IMR-90 (cell line): ENCODE measurements at regions not wholly inside any gene's neighbourhood (a gene's known extent, or its start where the extent isn't known, plus 50 kb on each side); places are given as distances from the start of the nearest gene placed in this dataset.

Experiments used
- ATAC-seq: fragments of 200-7000 bp; cut with Tn5 transposase; 2 replicates; pipeline ENCODE4 v1.9.1; 2020; ENCODE audit warnings: low read depth, mild to moderate bottlenecking, moderate library complexity
- BruUV-seq: library from RNA; stranded (reverse); fragments of 400-500 nt; replicated peaks from 2 replicates; lab custom pipeline; 2021; lab: Mats Ljungman, UMichigan
- CTCF ChIA-PET: fragments of 300-600 bp; formaldehyde crosslinking; extraction: SDS; loops from one replicate; lab custom pipeline; 2021; ENCODE audit warnings: antibody characterized with exemption; lab: Yijun Ruan, JAX
- POLR2A ChIA-PET: fragments of 300-600 bp; sonication (Branson Sonifier 250); formaldehyde crosslinking; loops from one replicate; lab custom pipeline; 2022; ENCODE audit warnings: antibody characterized with exemption; ENCODE audit not compliant: unreplicated experiment; lab: Charles Lee
- DNase-seq: peaks from one replicate; pipeline ENCODE4 v3.0.0; 2013
- H2AFZ ChIP-seq: replicated peaks from 2 replicates; pipeline ENCODE3; 2013; ENCODE audit warnings: low read length, mild to moderate bottlenecking; ENCODE audit not compliant: poor library complexity
- H2AK5ac ChIP-seq: 2 replicates; pipeline ENCODE4 v1.6.1; 2013; ENCODE audit warnings: low read depth, low read length, inconsistent platforms
- H2AK9ac ChIP-seq: replicated peaks from 2 replicates; pipeline ENCODE3; 2013; ENCODE audit warnings: mild to moderate bottlenecking, low read depth, low read length, moderate library complexity; ENCODE audit not compliant: poor library complexity
- H2BK120ac ChIP-seq: 2 replicates; pipeline ENCODE4 v1.6.1; 2013; ENCODE audit warnings: low read depth, low read length, inconsistent platforms
- H2BK15ac ChIP-seq: 3 replicates; pipeline ENCODE4 v1.6.1; 2013; ENCODE audit warnings: low read depth, low read length, inconsistent platforms
- H2BK20ac ChIP-seq: 2 replicates; pipeline ENCODE4 v1.6.1; 2013; ENCODE audit warnings: low read depth, mild to moderate bottlenecking, inconsistent platforms, low read length, moderate library complexity
- H2BK5ac ChIP-seq: 2 replicates; pipeline ENCODE4 v1.6.1; 2013; ENCODE audit warnings: mild to moderate bottlenecking, low read depth, low read length, inconsistent platforms; ENCODE audit not compliant: poor library complexity, severe bottlenecking
- H3K14ac ChIP-seq: replicated peaks from 2 replicates; pipeline ENCODE4 v1.6.1; 2013; ENCODE audit warnings: low read depth, low read length, inconsistent platforms
- H3K18ac ChIP-seq: 2 replicates; pipeline ENCODE4 v1.6.1; 2013; ENCODE audit warnings: low read depth, low read length, control low read depth
- H3K23ac ChIP-seq: 2 replicates; pipeline ENCODE4 v1.6.1; 2013; ENCODE audit warnings: low read depth, low read length, inconsistent platforms
- H3K27ac ChIP-seq: 2 replicates; pipeline ENCODE4 v1.5.1; 2013; ENCODE audit warnings: mild to moderate bottlenecking, control low read depth, low read length; ENCODE audit not compliant: insufficient read depth
- H3K27me3 ChIP-seq: 2 replicates; pipeline ENCODE4 v1.6.1; 2013; ENCODE audit warnings: low read length; ENCODE audit not compliant: control insufficient read depth, insufficient read depth
- H3K36me3 ChIP-seq: 2 replicates; pipeline ENCODE4 v1.6.1; 2013; ENCODE audit warnings: low read length, mixed read lengths; ENCODE audit not compliant: control insufficient read depth, insufficient read depth
- H3K4ac ChIP-seq: 2 replicates; pipeline ENCODE4 v1.6.1; 2013; ENCODE audit warnings: low read depth, low read length, inconsistent platforms
- H3K4me1 ChIP-seq: 2 replicates; pipeline ENCODE4 v1.6.1; 2013; ENCODE audit warnings: low read length, mixed read lengths; ENCODE audit not compliant: control insufficient read depth, insufficient read depth
- H3K4me2 ChIP-seq: 2 replicates; pipeline ENCODE4 v1.6.1; 2013; ENCODE audit warnings: low read depth, mild to moderate bottlenecking, control low read depth, low read length, moderate library complexity
- H3K4me3 ChIP-seq: 2 replicates; pipeline ENCODE4 v1.5.1; 2013; ENCODE audit warnings: low read depth, mild to moderate bottlenecking, control low read depth, low read length, moderate library complexity; ENCODE audit not compliant: insufficient read depth
- H3K56ac ChIP-seq: 2 replicates; pipeline ENCODE4 v1.6.1; 2013; ENCODE audit warnings: low read length, inconsistent platforms; ENCODE audit not compliant: insufficient read depth; ENCODE audit errors: extremely low read depth
- H3K79me1 ChIP-seq, 2 experiments: 2 replicates each; pipeline ENCODE4 v1.6.1; 2013; ENCODE audit warnings: low read length in 2 of 2, inconsistent platforms in 1 of 2, low read depth in 1 of 2
- H3K9ac ChIP-seq: 2 replicates; pipeline ENCODE4 v1.6.1; 2013; ENCODE audit warnings: low read depth, low read length, control low read depth
- H3K9me1 ChIP-seq: 2 replicates; pipeline ENCODE4 v1.6.1; 2013; ENCODE audit warnings: low read length, inconsistent platforms; ENCODE audit not compliant: insufficient read depth
- H3K9me3 ChIP-seq: 2 replicates; pipeline ENCODE4 v1.6.1; 2013; ENCODE audit warnings: low read length; ENCODE audit not compliant: control insufficient read depth, insufficient read depth
- H4K20me1 ChIP-seq: 2 replicates; pipeline ENCODE4 v1.6.1; 2013; ENCODE audit warnings: low read length, inconsistent platforms; ENCODE audit not compliant: insufficient read depth
- H4K5ac ChIP-seq: 2 replicates; pipeline ENCODE4 v1.6.1; 2013; ENCODE audit warnings: mild to moderate bottlenecking, low read depth, low read length, control low read depth
- H4K8ac ChIP-seq, 2 experiments: 2 replicates each; pipeline ENCODE4 v1.6.1; 2013; ENCODE audit warnings: low read depth in 2 of 2, low read length in 2 of 2, control low read depth in 1 of 2, inconsistent platforms in 1 of 2
- H4K91ac ChIP-seq: 2 replicates; pipeline ENCODE4 v1.6.1; 2013; ENCODE audit warnings: low read depth, low read length, inconsistent platforms; ENCODE audit not compliant: insufficient read depth
- CEBPB ChIP-seq: IDR thresholded peaks from 2 replicates; pipeline ENCODE4 v1.6.1; 2012; ENCODE audit warnings: low read depth, low read length, improper control_type of control experiment
- CHD1 ChIP-seq: IDR thresholded peaks from 2 replicates; pipeline ENCODE4 v1.6.1; 2012; ENCODE audit warnings: low read depth, low read length, improper control_type of control experiment
- MXI1 ChIP-seq: IDR thresholded peaks from 2 replicates; pipeline ENCODE4 v1.6.1; 2012; ENCODE audit warnings: low read depth, mild to moderate bottlenecking, low read length, moderate library complexity, borderline replicate concordance
- NFE2L2 ChIP-seq: fragments of 150-350 bp; IDR thresholded peaks from 2 replicates; pipeline ENCODE4 v1.6.1; 2016; ENCODE audit warnings: low read depth, mild to moderate bottlenecking, low read length
- RCOR1 ChIP-seq: IDR thresholded peaks from 2 replicates; pipeline ENCODE4 v1.6.1; 2012; ENCODE audit warnings: mild to moderate bottlenecking, low read length, improper control_type of control experiment; ENCODE audit not compliant: insufficient replicate concordance
- SMC3 ChIP-seq: fragments of 150-350 bp; IDR thresholded peaks from 2 replicates; pipeline ENCODE4 v1.6.1; 2016; ENCODE audit warnings: low read depth, mild to moderate bottlenecking, antibody characterized with exemption, low read length, moderate library complexity
- USF2 ChIP-seq: fragments of 150-350 bp; IDR thresholded peaks from 2 replicates; pipeline ENCODE4 v1.6.1; 2017; ENCODE audit warnings: mild to moderate bottlenecking, antibody characterized with exemption, low read length, low read depth
- WGBS, 2 experiments: methylation state at CpG; one replicate each; pipeline versions ENCODE4 v1.1.5 to v1.1.7; 2013; ENCODE audit warnings: missing lambda C conversion rate in 2 of 2; ENCODE audit not compliant: insufficient read length in 1 of 2; ENCODE audit errors: extremely low coverage in 2 of 2; 5-methylcytosine and 5-hydroxymethylcytosine counted together
- dilution Hi-C: fragments of 300-500 bp; cut with HindIII; formaldehyde crosslinking; loops from one replicate; pipeline ENCODE4 v1.14.3; 2018; ENCODE audit warnings: low sequenced_read_pairs; ENCODE audit not compliant: unreplicated experiment
- in situ Hi-C: fragments of 300-500 bp; cut with MboI; formaldehyde crosslinking; loops from 3 replicates; pipeline ENCODE4 v1.14.3; 2019; ENCODE audit warnings: low sequenced_read_pairs, inconsistent platforms, mixed read lengths
- intact Hi-C: fragments of 100-400 bp; cut with micrococcal nuclease; formaldehyde crosslinking; loops from 2 replicates; pipeline ENCODE4 v1.10.0; 2022
- TF ChIP-seq, protein P1 (sequence below): fragments of 150-350 bp; IDR thresholded peaks from 2 replicates; pipeline ENCODE4 v1.6.1; 2016; ENCODE audit warnings: low read depth, mild to moderate bottlenecking, low read length, moderate library complexity, borderline replicate concordance

DNA sequence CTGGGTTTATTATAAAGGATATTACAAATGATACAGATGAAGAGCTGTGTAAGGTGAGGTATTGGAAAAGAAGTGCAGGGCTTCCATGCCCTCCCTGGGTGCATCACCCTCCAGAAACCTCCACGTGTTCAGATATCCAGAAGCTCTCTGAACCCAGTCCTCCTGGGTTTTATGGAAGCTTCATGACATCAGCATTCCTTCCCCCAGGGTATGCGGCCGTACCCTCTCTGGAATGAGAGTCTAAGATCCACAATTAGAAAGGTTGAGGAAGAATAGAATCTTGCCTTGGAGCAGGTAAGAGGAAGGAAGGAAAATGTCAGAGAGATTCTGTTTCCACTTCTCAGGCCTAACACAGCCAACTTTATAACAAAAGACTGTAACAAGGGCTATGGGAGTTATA is 208.2 kb upstream of the DCC start:
- Histone ChIP-seq H3K4ac (no peak overlapping the region), H2AFZ (no peak overlapping the region), H4K91ac (no peak overlapping the region), H3K36me3 (no peaks in the 10 kb centered on the region), H3K9me3 (peaks cover 2% of the 10 kb centered on the region; the same call in 1 of the 2 replicates), H3K56ac (no peak overlapping the region), H2AK5ac (no peak overlapping the region), H4K5ac (no peak overlapping the region), H3K4me1 (no peaks in the 10 kb centered on the region), H2AK9ac (no peak overlapping the region), H3K23ac (no peak overlapping the region), H2BK20ac (no peak overlapping the region), H3K4me2 (no peak overlapping the region), H3K14ac (no peak overlapping the region), H3K18ac (no peak overlapping the region), H3K79me1 (no peaks in the 10 kb centered on the region), H3K27ac (no peak overlapping the region), H4K8ac (no peak overlapping the region), H3K4me3 (no peak overlapping the region), H2BK5ac (no peak overlapping the region), H3K9me1 (no peaks in the 10 kb centered on the region), H3K9ac (no peak overlapping the region), H3K27me3 (no peaks in the 10 kb centered on the region), H2BK120ac (no peak overlapping the region), H4K20me1 (no peaks in the 10 kb centered on the region), H2BK15ac (no peak overlapping the region)
- intact Hi-C loops (no loop called here), dilution Hi-C loops (no loop called here), in situ Hi-C loops (no loop called here)
- ATAC-seq: no peak
- POLR2A ChIA-PET: no interaction called here
- no CpG with 5 or more reads among the region's 3 CpGs for WGBS, 2 experiments
- no peak for DNase-seq
- BruUV-seq: no TSS peak
- CTCF ChIA-PET: no interaction called here
- TF ChIP-seq, protein P1, sequence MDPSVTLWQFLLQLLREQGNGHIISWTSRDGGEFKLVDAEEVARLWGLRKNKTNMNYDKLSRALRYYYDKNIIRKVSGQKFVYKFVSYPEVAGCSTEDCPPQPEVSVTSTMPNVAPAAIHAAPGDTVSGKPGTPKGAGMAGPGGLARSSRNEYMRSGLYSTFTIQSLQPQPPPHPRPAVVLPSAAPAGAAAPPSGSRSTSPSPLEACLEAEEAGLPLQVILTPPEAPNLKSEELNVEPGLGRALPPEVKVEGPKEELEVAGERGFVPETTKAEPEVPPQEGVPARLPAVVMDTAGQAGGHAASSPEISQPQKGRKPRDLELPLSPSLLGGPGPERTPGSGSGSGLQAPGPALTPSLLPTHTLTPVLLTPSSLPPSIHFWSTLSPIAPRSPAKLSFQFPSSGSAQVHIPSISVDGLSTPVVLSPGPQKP: no peak
- TF ChIP-seq RCOR1 (no peak), SMC3 (no peak), USF2 (no peak), CHD1 (no peak), CEBPB (no peak), NFE2L2 (no peak), MXI1 (no peak)
